HFF-Myc (cell line): ENCODE measurements at regions not wholly inside any gene's neighbourhood (a gene's known extent, or its start where the extent isn't known, plus 50 kb on each side); places are given as distances from the start of the nearest gene placed in this dataset.

ENCODE experiments used
- DNase-seq: peaks from one replicate; pipeline ENCODE4 v3.0.0-alpha.2; 2011; ENCODE audit warnings: low read depth; ENCODE audit errors: extremely low read depth
- H3K4me3 ChIP-seq: replicated peaks from 2 replicates; pipeline ENCODE4 v1.5.1; 2011; ENCODE audit warnings: low read depth, mild to moderate bottlenecking, control low read depth, low read length
- CTCF ChIP-seq: IDR thresholded peaks from 2 replicates; pipeline ENCODE4 v1.5.1; 2012; ENCODE audit warnings: mild to moderate bottlenecking, low read depth, low read length, control low read depth; ENCODE audit errors: missing control alignments

- TF ChIP-seq CTCF = no peak
- no peak overlapping the region for H3K4me3 ChIP-seq
- no peak for DNase-seq
Measured at GRCh38 chr17:77657839-77658238, 300.7 kb upstream of the TNRC6C start.

- no peak for DNase-seq
- no peak for TF ChIP-seq CTCF
- no peak overlapping the region for H3K4me3 ChIP-seq
Measured at GRCh38 chr17:77660524-77660923, 298.0 kb upstream of the TNRC6C start.

GRCh38 chr17:77662833-77663232 is 295.7 kb upstream of the TNRC6C start:
- no peak for DNase-seq
- no peak for TF ChIP-seq CTCF
- H3K4me3 ChIP-seq = no peak overlapping the region

- no peak for DNase-seq
- no peak for TF ChIP-seq CTCF
- no peak overlapping the region for H3K4me3 ChIP-seq
Measured at GRCh38 chr17:77664097-77664729, 294.3 kb upstream of the TNRC6C start.

- H3K4me3 ChIP-seq = no peak overlapping the region
- no peak for TF ChIP-seq CTCF
- DNase-seq = no peak
Measured at GRCh38 chr17:77665833-77666232, 292.7 kb upstream of the TNRC6C start.

GRCh38 chr17:77666462-77666861 is 292.0 kb upstream of the TNRC6C start:
- TF ChIP-seq CTCF = no peak

GRCh38 chr17:77666881-77667395 is 291.6 kb upstream of the TNRC6C start:
- no peak for DNase-seq
- H3K4me3 ChIP-seq = no peak overlapping the region
- no peak for TF ChIP-seq CTCF

More at GRCh38 chr17:77666462-77666861, 292.0 kb upstream of the TNRC6C start:
- H3K4me3 ChIP-seq = no peak overlapping the region
- DNase-seq = no peak
